ENCODE measurements at regions not wholly inside any gene's neighbourhood (a gene's known extent, or its start where the extent isn't known, plus 50 kb on each side); places are given as distances from the start of the nearest gene placed in this dataset.

DNA sequence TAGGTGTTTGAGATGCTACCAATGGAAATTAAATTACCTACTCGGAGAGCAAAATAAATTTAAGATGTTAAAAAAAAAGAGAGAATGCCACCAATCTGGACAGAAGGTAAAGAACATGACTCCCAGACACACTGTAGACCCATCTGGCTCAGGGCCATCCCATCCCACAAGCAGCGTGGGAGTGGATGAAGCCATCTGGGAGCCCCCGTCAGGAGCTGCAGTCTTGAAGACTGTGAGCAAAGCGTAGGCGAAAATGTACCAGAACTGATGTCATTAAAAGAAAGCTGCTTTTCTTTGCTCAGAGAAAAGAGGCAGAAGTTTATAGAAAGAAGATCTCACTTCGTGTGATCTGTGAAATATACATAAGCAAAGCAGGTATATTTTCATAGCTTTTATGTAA, 815.7 kb downstream of the QKI start:
- TF ChIP-seq, protein P1, sequence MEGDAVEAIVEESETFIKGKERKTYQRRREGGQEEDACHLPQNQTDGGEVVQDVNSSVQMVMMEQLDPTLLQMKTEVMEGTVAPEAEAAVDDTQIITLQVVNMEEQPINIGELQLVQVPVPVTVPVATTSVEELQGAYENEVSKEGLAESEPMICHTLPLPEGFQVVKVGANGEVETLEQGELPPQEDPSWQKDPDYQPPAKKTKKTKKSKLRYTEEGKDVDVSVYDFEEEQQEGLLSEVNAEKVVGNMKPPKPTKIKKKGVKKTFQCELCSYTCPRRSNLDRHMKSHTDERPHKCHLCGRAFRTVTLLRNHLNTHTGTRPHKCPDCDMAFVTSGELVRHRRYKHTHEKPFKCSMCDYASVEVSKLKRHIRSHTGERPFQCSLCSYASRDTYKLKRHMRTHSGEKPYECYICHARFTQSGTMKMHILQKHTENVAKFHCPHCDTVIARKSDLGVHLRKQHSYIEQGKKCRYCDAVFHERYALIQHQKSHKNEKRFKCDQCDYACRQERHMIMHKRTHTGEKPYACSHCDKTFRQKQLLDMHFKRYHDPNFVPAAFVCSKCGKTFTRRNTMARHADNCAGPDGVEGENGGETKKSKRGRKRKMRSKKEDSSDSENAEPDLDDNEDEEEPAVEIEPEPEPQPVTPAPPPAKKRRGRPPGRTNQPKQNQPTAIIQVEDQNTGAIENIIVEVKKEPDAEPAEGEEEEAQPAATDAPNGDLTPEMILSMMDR (IDR thresholded peaks at IDR 0.05): no peak
- TF ChIP-seq POLR2A (IDR thresholded peaks at IDR 0.05) (no peak), POLR2AphosphoS5 (IDR thresholded peaks at IDR 0.05) (no peak)
